HTR-8/SVneo (cell line): ENCODE measurements at regions not wholly inside any gene's neighbourhood (a gene's known extent, or its start where the extent isn't known, plus 50 kb on each side); places are given as distances from the start of the nearest gene placed in this dataset.

Experiments used
- DNase-seq: peaks from one replicate; pipeline ENCODE4 v3.0.0; 2011; ENCODE audit warnings: low spot score, mixed read lengths; ENCODE audit not compliant: insufficient read length
- FAIRE-seq: peaks from 2 replicates; lab custom pipeline; 2011; peaks lifted over from hg19 to GRCh38; lab: Jason Lieb, UNC

DNA sequence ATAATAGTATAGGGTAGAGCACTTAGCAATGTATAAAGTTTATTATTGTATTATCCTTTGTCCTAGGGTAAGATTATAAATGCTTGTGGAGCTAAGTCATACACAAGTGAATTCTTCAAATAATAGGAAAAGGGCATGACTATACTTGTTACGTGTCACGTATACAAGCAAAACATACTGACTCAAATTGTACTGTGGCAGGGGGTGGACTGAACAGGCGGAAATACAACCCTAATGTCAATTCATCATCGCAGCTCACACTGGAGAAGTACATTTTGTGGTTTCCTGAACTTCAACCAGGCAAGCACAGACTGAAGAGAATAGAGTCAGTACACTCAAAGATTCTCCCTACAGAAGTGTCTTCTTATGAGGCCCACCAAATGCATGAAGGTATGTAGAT, 201.0 kb downstream of the MBD2 start:
- FAIRE-seq (no peak), DNase-seq (no peak)

DNA sequence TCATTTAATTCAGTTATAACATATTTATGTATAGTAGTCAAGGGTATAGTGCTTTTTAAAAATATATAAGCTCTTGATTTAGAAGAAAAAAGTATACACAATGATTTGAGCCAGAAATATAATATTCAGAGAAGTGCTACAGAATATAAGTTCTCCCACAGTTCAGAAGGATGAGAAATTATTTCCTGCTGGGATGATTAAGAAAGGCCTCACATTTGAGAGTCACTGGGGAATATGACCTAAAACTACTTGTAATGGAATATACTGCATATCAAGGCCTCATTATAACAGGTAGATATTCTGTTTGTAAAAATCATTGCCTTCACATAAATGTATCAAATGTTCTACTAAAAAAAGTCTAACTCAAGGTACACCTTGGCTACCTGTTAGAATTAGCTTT, 203.5 kb downstream of the MBD2 start:
- FAIRE-seq (no peak), DNase-seq (no peak)

DNA sequence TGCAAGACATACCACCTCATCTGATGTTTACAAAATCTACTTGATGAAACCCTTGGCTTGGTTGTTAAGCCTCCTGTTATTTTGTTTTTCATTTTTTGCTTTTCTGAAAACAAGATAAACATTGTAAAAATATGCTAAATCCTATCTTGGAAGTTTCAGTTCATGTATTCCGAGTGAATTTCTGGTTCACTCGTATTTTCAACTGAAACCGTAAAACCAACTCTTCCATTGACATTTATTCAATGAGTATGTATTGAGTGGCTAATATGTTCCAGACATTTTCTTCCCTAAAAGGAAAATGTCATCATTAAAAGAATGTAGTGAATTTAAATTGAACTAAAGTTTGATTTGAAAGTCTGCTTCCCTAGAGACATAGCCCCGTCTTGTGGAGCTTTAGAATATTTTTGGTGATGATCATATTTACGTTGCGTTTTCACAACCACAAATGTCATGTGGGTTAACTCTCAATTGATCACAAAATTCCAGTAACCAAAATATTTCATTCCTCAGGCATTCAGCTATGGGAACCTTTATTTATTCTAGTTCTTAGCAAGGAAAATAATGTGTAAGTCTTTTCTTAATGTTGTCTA, 204.2 kb downstream of the MBD2 start:
- no peak for DNase-seq
- FAIRE-seq, result no peak

DNA sequence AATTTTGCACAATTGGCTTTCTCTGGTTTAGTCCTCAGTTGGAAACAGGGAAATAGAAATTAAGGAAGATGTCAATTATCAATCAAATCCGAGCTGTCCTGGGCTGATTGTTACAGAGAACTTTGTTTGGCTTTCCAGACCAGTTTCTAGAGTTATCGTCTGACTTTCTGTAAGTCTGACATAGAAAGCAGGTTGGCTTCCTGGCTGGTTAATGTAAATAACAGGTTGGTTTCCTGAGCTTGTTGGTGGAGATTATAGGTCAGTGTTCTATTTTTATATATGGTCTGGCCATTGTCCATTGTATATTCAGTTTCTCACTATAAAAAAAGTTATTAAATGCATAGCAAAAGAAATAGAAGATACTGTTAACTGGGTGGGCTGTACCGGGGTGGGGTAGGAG, 204.8 kb downstream of the MBD2 start:
- no peak for FAIRE-seq
- no peak for DNase-seq

DNA sequence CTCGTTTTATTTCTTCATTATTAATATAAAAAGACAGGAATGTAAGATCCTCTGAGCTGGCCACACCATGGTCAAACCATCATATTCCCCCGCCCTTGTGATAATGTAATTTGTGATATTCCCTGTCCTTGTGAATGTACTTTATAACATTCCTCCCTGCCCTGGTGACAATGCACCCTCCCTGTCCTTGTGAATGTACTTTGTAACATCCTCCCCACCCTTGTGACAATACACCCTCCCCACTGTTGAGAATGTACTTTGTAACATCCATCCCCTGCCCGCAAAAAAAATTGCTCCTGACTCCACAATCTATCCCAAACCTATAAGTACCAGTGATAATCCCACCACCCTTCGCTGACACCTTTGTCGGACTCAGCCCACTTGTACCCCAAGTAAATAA, 211.0 kb downstream of the MBD2 start:
- DNase-seq (no peak), FAIRE-seq (no peak)

DNA sequence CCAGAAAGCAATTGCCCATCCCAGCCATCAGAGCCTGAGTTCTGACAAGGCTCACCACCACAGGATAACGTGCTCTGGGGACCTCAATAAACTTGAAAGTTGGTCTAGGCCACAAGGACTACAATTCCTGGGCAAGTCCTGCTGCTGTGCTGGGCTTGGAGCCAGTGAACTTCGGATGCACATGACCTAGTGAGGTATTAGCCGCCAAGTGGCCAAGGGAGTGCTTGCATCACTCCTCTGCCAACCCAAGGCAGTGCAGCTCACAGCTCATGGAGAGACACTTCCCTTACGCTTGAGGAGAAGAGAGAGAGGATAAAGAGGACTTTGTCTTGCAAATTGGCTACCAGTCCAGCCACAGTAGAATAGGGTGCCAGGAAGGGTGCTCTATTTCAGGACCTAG, 219.6 kb downstream of the MBD2 start:
- FAIRE-seq, result no peak
- no peak for DNase-seq

DNA sequence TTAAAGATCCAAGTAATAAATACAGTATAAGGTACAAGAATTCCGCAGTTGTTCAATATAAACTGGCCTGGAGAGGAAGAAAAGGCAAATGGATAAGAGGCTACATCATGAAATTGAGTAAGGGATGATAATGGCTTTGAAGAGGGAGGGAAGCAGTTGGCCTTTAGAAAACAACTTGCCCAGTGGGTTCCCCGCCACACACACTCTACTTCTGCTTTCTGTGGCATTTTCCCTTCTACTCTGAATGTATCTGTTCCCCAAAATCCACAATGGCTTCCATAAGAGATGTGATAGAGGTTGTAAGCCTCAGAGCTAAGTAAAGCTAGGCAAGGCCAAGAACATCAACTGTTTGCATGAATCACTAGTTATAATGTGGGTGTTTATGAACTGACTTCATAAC, 221.3 kb downstream of the MBD2 start:
- FAIRE-seq (no peak), DNase-seq (no peak)

DNA sequence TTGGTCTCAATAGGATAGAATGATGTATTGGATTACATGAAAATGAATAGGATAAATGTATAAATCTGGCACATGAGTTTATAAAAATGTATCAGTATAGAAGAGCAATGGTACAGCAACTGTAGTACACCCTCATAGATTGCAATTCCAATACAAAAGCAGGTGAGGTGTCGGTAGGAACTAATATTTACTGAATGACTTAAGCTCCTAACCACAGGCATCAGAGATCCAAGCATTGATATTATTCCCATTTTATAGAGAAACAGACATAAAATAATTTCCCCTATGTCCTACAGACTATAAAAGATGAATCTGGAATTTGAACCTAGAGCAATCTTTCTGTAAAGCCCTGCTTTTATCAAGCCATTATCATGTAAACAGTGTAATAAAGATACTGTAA, 227.4 kb downstream of the MBD2 start:
- FAIRE-seq, result no peak
- no peak for DNase-seq

DNA sequence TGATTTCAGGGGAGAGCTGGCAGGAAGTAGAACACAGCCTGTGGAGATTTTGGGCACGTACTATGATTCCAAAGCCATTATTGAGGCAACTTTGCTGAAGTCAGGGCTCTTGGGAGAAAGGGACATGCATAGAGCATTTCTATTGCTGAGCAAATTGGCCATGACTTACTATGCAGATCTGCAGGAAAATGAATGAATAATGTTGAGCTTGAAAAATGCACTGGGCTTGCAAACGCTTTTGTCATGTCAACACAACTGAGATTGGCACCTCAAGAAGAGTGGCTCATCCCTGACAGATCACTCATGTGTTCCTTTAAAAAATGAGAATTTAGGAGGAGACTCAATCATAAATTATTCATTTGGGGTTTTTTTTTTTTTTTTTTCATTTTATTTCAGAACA, 230.5 kb downstream of the MBD2 start:
- FAIRE-seq, result no peak
- DNase-seq, result no peak

DNA sequence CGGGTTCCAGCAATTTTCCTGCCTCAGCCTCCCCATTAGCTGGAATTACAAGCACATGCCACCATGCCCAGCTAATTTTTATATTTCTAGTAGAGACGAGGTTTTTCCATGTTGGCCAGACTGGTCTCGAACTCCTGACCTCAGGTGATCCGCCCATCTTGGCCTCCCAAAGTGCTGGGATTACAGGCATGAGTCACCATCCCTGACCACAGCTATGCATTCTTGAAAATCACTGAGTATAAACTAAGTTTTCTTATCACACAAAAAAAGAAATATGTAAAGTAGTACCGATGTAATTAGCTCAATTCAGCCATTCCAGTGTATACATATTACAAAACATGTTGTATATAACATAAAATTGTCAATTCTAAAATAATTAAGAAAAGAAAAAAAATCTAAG, 232.7 kb downstream of the MBD2 start:
- no peak for DNase-seq
- FAIRE-seq, result no peak

DNA sequence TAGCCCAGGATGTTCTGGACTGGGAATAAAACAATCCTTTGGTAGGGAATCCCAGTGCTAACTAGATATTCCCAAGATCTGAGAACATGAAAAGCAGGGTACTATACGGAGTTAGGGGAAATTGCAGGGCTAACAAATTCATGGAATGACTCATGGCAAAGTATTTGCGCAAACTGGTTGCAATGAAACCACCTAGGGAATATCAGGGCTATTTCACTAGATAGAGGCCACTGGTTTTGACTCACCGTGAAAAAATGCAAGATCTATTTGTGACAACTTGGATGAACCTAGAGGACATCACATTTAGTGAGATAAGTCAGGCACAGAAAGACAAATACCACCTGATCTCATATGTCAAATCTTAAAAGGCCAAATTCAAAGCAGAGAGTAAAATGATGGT, 233.3 kb downstream of the MBD2 start:
- DNase-seq (no peak), FAIRE-seq (no peak)

DNA sequence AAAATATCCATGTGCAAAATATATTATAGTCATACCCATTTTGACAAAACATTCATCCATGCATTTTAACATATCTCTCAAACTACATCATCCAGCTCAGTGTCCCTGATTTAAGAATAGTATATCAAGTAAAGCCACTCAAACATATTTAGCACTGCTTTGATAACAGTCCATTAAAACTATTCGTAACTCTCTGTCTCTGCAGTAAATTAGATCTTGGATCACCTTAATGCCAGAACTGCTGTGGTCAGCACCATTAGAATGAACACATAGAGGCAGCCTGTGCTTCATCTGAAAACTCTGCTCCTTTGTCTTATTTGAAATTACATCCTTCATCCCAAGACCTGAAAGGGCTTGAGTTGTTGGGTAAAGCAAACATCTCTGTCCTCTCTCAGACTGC, 234.0 kb downstream of the MBD2 start:
- FAIRE-seq, result no peak
- DNase-seq, result no peak

DNA sequence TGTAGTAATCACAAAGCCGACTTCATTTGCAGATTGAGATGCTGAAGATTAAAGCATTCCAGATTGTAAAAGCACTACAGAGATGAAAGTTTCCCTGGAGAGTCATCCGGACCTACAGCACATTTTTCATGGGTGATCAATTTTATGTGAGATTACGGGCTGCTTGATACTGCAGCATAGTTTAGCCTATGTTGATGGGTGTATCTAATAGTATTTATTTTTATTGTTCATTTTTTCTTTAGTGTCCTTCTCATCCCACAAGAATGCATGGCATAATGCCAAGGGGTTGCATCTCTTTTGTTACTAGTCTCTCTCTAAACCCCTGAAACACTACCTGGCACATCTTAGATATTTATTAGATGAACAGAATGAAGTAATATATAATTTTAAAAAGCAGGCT, 240.4 kb downstream of the MBD2 start:
- DNase-seq (no peak), FAIRE-seq (no peak)

DNA sequence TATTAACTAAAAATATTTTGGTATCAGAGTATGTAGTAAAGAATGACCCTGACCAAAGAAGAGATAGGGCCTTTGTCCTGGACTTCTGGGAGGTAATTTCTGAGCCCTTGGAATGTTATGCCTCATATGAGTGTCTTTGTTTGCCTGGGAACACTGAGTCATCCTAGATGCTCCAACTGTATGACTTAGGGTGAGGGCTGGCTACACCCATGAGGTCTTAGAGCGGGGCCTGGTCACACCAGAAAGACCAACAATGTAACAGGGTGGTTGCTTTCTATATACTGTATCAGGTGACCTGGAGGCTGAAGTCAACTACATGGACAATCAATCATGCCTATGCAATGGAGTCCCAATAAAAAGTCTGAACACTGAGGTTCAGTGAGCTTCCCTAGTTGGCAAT, 253.1 kb downstream of the MBD2 start:
- FAIRE-seq, result no peak
- DNase-seq, result no peak

DNA sequence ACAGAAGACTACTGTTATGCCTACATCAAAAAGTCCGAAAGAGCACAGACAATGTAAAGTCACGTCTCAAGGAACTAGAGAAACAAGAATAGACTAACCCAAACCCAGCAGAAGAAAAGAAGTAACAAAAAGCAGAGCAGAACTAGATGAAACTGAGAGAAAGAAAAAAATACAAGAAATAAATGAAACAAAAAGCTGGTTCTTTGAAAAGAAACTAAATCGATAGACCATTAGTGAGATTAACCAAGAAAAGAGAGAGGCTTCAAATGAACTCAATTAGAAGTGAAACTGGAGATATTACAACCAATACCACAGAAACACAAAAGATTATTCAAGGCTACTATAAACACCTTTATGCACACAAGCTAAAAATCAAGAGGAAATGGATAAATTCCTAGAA, 271.8 kb downstream of the MBD2 start:
- no peak for DNase-seq
- no peak for FAIRE-seq

DNA sequence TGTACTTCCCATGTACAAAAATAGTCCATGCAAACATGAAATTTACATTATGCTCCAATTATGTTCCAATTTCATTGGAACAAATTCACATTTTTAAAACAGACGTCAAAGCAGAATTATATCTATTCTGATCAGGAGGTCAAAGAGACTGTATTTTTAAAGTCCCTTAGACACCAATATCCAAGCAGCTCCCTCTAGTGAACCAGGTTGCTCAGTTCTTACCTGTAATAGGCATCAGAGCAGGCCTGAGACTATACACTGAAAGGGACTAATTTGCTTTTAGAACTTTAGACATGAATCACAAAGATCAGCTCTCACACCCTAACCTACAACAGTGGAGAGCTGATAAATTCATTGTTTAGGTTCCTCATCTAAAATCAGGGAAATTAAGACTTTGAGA, 273.9 kb downstream of the MBD2 start:
- DNase-seq, result no peak
- FAIRE-seq, result no peak

DNA sequence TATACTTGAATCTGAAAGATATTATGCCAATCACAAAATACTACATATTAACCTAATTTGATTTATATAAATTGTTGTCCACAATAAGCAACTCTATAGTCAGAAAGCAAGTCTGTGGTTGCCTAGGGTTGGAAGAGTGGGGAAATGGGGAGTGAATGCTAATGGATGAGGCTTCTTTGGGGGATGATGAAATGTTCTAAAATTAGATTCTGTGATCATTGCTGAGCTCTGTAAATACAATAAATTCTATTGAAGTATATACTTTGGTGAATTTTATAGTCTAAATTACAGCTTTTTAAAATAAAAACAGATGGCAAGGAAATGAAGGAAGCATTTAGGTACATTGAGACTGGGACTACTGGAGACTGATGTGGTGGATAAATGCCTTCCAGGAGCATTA, 275.5 kb downstream of the MBD2 start:
- DNase-seq (no peak), FAIRE-seq (no peak)

DNA sequence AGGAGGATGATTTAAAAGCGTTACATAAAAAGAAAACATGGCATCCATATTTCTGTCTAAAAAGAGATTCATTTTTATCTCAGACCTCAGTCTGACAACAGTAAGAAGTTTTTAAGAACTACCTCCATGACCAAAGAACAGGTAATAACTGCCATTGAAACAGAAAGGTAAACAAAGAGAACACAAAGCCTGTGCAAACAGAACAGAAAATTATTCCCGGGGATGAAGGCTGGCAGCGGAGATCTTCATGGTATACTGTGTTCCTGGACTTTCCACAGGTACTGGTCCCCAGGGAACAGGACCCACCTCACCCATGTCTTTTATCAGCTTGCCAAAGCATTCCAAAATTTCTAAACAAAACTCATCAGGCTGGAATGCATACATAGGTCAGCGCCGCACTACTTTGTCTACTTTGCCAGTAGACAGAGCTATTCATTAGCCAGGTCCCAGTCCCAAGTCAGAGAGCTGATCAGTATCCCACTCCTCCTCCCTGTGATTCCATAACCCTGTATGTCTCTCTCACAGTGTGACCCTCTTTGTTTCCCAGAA, 277.3 kb downstream of the MBD2 start:
- no peak for DNase-seq
- no peak for FAIRE-seq

DNA sequence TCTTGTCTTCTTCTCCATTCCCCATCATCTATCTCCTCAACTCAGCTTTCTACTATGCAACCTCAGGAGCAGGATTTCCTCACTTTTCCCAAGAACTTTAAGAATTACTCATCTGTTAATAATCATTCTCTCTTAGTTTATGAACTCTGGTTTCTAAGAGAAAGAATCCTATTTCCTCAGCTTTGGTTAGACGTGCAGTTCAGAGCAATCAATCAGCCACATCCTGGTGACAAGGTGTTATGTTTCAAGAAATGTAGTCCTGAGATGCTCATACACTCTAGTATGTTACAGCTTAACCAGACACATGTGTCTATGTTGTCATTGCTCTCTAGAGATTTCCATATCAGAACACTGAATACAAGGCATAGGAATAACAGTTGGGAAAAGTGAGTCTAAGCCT, 277.9 kb downstream of the MBD2 start:
- FAIRE-seq (no peak), DNase-seq (no peak)

DNA sequence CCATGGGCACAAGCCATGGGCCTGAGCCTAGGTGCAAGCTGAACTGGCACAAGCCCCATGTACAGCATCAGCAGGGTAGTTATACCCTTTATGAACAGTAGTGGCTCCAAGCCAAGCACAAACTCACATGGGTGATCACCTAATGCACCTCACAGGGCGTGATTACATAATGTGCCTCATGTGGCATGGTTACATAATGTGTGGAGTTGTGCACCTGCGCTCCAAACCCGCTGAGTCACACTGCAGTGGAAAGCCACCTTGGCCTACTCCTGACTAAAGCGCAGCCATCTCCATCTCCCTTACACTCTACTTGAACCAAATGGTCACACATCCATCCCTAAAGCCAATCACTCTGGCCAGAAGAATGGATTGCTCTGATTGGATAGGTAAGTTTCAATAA, 279.7 kb downstream of the MBD2 start:
- no peak for DNase-seq
- no peak for FAIRE-seq

DNA sequence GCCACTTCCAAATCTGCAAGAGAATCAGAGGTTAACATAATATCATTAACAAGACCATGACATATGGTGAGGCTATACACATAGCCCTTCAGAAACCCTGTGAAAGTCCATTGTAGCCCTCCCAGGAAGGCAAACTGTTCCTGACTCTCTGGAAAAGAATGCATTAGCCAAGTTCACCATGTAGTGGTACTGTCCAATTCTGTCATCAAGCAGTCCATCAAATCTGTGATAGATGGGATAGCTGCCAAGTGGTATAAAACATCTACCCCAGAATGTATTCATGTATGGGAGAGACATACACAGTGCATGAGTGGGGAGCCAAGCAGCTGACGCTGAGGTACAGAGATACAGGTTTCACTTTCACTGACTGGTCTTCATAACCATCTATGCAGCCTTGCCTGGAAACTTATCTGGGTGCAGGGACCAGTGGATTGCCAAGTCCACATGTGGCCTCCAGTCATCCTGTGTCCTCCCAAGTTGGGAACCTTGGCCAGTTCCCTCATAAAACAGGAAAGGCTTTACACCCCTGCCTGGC, 281.1 kb downstream of the MBD2 start:
- DNase-seq, result no peak
- no peak for FAIRE-seq

DNA sequence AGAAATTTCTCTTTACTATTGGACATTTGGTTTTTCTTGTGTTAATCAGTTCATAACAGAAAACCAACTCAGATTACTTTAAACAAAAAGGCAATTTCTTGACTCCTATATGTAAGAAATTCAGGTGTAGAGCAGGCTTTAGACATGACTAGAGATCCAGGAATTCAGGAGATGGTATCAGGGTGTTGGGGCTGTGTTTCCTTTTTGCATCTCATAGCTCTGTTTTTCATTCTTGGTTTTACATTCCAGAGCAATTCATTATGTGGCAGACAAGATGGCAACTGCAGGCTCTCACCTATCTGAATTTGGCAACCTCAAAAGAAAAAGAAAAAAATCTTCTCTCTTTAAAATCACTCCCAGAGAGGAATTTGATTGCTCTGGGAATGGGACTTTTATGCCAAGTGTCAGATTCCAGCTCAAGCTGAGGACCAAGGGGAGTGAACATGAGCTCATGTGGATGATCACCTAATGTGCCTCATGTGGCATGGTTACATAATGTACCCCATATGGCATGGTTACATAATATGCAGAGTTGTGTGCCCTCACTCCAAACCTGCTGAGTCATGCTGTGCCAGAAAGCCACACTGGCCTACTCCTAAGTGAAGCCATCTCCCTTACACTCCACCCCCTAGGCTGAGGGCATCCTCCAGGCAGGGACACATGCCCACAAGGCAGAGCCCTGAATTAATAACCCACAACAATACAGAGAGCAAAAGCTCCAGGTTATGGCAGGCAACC, 282.7 kb downstream of the MBD2 start:
- FAIRE-seq (no peak), DNase-seq (no peak)
